Astrocyte of the spinal cord (primary cell): ENCODE measurements at regions not wholly inside any gene's neighbourhood (a gene's known extent, or its start where the extent isn't known, plus 50 kb on each side); places are given as distances from the start of the nearest gene placed in this dataset.

ENCODE experiments used
- DNase-seq: peaks from one replicate; pipeline ENCODE4 v3.0.0; 2011; ENCODE audit warnings: low read depth, low spot score
- H3K4me3 ChIP-seq: 2 replicates; pipeline ENCODE4 v1.5.1; 2011; ENCODE audit warnings: low read depth, mild to moderate bottlenecking, low read length, moderate library complexity
- CTCF ChIP-seq: IDR thresholded peaks from 2 replicates; pipeline ENCODE4 v1.5.1; 2012; ENCODE audit warnings: low read depth, mild to moderate bottlenecking, low read length, inconsistent platforms
- in situ Hi-C: cut with HindIII; loops from 2 replicates; pipeline ENCODE4 v1.10.0; 2017; ENCODE audit warnings: low sequenced_read_pairs

DNA sequence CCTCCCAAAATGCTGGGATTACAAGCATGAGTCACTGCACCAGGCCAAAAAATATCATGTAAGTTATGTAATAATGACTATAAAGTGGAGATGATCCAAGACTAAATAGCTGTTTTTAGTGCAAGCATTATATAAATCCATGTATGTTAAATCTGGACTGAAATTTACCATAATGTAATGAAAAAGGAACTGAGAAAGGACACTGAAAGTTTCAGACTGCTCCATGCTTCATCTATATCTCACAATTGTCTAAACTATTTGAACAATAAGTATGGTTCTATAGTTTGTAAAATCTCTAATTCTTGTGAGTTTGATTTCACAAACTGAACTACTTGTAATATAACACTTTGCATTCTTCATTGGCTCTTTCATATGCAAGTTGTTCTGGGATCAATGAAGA, 2299.5 kb downstream of the PCDH9 start:
- in situ Hi-C loops: no loop called here
- DNase-seq: no peak
- no peak for TF ChIP-seq CTCF
- H3K4me3 ChIP-seq: no peak overlapping the region

DNA sequence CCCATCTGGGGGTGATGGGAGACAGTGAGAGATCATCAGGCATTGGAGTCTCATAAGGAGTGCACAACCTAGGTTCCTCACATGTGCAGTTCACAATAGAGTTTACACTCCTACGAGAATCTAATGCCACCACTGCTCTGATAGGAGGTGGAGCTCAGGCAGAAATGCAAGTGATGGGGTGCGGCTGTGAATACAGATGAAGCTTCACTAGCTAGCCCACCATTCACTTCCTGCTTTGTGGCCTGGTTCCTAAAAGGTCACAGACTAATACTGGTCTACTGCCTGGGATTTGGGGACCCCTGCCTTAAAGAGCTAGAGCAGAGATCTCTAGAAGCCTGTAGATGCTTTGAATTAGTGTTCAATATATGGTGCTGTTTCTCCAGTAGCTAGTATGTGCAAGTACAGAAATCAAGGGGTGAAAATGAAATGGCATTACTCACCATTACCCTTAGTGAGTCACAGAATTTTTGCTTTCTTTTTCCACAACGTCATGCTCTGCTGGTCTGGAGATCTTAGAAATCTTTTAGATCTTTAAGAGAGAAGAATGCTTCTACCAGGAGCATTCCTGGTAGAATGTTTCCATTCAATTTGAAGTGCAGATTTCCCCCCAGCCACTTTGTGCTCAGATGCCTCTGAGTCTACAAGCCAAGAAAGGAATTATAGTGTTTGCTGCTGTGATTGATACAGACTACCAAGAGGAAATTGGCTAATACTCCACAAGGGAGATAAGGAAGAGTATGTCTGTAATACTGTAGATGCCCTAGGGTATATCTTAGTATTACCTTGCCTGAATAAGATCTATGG, 2301.2 kb downstream of the PCDH9 start:
- DNase-seq: peak; percentile 91
- no peak overlapping the region for H3K4me3 ChIP-seq
- in situ Hi-C loops: no loop called here
- TF ChIP-seq CTCF: no peak

DNA sequence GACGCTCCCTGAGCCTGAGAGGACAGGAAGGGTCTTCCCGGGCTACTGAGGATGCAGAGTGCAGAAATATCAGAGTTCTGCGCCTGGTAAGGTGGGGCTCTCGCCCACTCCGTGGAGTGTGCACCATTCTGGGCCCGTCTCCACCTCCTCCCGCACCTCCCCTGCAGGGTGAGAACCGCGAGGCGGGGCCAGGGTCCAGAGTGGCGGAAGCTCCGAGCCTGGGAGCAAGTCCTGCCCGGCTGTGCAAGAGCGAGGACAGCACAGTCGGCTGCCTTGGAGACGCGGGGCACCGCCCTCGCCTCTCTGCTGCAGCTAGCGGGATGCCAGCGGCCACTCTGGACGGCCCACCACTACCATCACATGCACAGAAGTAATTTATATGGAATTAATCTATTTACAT, 2304.4 kb downstream of the PCDH9 start:
- no peak for TF ChIP-seq CTCF
- in situ Hi-C loops: no loop called here
- no peak for DNase-seq
- H3K4me3 ChIP-seq: no peak overlapping the region

DNA sequence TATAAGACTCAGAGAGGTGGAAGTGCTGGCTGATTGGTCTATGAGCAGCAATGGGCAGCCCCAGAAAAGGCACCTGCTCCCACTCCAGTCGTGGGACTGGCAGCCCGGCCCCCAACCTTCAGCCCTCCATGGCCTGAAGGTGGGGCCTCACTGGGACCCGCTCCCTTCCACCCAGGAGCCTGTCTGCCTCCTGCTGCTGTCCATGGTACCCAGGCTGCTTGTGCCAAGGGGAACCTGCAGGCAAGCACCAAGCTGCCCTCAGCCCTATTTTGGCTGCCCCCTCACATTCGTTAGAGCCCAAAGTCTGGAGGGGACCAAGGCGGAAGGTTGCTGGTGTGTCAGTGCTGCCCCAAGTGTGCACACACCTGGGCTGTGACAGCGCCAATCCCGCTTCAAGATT, 2304.9 kb downstream of the PCDH9 start:
- no peak for TF ChIP-seq CTCF
- H3K4me3 ChIP-seq: no peak overlapping the region
- DNase-seq: peak; percentile 13
- in situ Hi-C loops: no loop called here

GRCh38 chr13:64924401-64924800, 2305.7 kb downstream of the PCDH9 start:
- no peak for DNase-seq
- TF ChIP-seq CTCF: no peak
- H3K4me3 ChIP-seq: no peak overlapping the region
- in situ Hi-C loops: no loop called here

- DNase-seq: no peak
- in situ Hi-C loops: no loop called here
- TF ChIP-seq CTCF: no peak
- H3K4me3 ChIP-seq: no peak overlapping the region
Observed at GRCh38 chr13:64917566-64917965, 2312.6 kb downstream of the PCDH9 start.
